Spleen (tissue), 11 donors: ENCODE measurements at regions not wholly inside any gene's neighbourhood (a gene's known extent, or its start where the extent isn't known, plus 50 kb on each side); places are given as distances from the start of the nearest gene placed in this dataset.

ENCODE experiments used
- DNase-seq: peaks from one replicate; pipeline ENCODE4 v3.0.0-alpha.2; 2020
- H3K27ac ChIP-seq, 8 donors: fragments of 200-600 bp; sonication (generic) in 7 of 8; 1 replicate in 4 of 8; 2 replicates in 4 of 8; pipeline versions ENCODE4 v1.5.0 to v1.8.0; 2016 to 2021; ENCODE audit warnings: inconsistent platforms in 4 of 8, mild to moderate bottlenecking in 4 of 8, moderate library complexity in 1 of 8
- H3K27me3 ChIP-seq, 7 donors: fragments of 200-600 bp; sonication (generic) in 6 of 7; replicated peaks in 1 of 7; 1 replicate in 4 of 7; 2 replicates in 3 of 7; pipeline versions ENCODE4 v1.5.0 to v1.8.0; 2016 to 2021; ENCODE audit warnings: inconsistent platforms in 3 of 7, mild to moderate bottlenecking in 1 of 7
- H3K36me3 ChIP-seq, 6 donors: fragments of 200-600 bp; sonication (generic) in 5 of 6; 1 replicate in 4 of 6; 2 replicates in 2 of 6; pipeline versions ENCODE4 v1.5.0 to v1.8.0; 2016 to 2021; ENCODE audit warnings: inconsistent platforms in 2 of 6
- H3K4me1 ChIP-seq, 6 donors: fragments of 200-600 bp; sonication (generic) in 5 of 6; 1 replicate in 3 of 6; 2 replicates in 3 of 6; pipeline versions ENCODE4 v1.5.0 to v1.8.0; 2016 to 2021; ENCODE audit warnings: inconsistent platforms in 3 of 6
- H3K4me3 ChIP-seq, 8 donors: fragments of 200-600 bp; sonication (generic) in 7 of 8; 1 replicate in 4 of 8; 2 replicates in 4 of 8; pipeline versions ENCODE4 v1.5.0 to v1.8.0; 2016 to 2021; ENCODE audit warnings: inconsistent platforms in 4 of 8, mild to moderate bottlenecking in 4 of 8, moderate library complexity in 2 of 8
- H3K9me3 ChIP-seq, 8 donors: fragments of 200-600 bp; sonication (generic) in 7 of 8; 1 replicate in 4 of 8; 2 replicates in 4 of 8; pipeline versions ENCODE4 v1.5.0 to v1.8.0; 2016 to 2021; ENCODE audit warnings: inconsistent platforms in 4 of 8
- POLR2A ChIP-seq, 3 donors: fragments of 450-650 bp; IDR thresholded peaks; one replicate each; pipeline ENCODE4 v1.5.1; 2017; ENCODE audit warnings: antibody characterized with exemption in 3 of 3, mild to moderate bottlenecking in 1 of 3
- POLR2AphosphoS5 ChIP-seq, 3 donors: sonication (generic); formaldehyde crosslinking; IDR thresholded peaks; one replicate each; pipeline ENCODE4 v1.5.1; 2017; ENCODE audit warnings: antibody characterized with exemption in 3 of 3
- WGBS, 5 donors: extraction: QIAGEN DNeasy Blood & Tissue Kit in 3 of 5; methylation state at CpG; one replicate each; pipeline versions ENCODE4 v1.1.5 to v1.1.7; 2013 to 2018; 5-methylcytosine and 5-hydroxymethylcytosine counted together
- intact Hi-C: fragments of 100-400 bp; cut with DNase I; formaldehyde crosslinking; loops from one replicate; pipeline ENCODE4 v1.15.0; 2023; ENCODE audit warnings: low total_unique reads
- TF ChIP-seq, protein P1 (sequence below), 11 experiments: fragments of 200-600 bp in 7 of 11; fragments of 450-650 bp in 4 of 11; sonication (generic) in 4 of 11; IDR thresholded peaks in 8 of 11; conservative IDR thresholded peaks in 3 of 11; 1 replicate in 7 of 11; 2 replicates in 4 of 11; pipeline versions ENCODE4 v1.4.0 to v1.8.0; 2016 to 2021; ENCODE audit warnings: antibody characterized with exemption in 11 of 11, inconsistent platforms in 4 of 11, mild to moderate bottlenecking in 1 of 11
- donor health status: healthy with polysubstance abuse.
- donor health status: DM: no; HTN: no; CAD: no; lungs with moderate emphysema.
- donor health status: DM: no; HTN: no; CAD: no.
- donor health status: Bipolar disorder and iron deficiency.
- donor health status: healthy.
- donor health status: DM: no; HTN: no; CAD: no.
- donor health status: DM: yes; HTN: yes; CAD: no.

DNA sequence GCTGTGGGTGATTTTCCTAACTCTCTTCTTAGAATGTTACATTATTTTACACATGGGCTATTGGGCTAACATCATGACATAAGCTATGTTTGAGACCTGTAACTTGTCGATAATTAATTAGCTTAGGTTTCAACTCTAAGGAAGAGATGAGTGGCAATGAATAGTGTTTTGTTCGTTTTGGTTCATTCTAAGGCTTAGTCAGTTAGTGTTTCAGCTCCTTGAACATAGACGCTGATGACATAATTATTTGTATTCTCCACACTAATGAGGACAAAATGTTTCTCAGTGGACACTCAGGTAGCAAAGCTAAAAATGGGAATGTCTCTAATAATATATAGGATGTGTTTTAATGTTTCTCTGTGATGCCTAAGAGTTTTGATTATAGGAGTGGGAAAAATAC lies 401.9 kb downstream of the GATA3 start:
- peaks cover 0 to 14% (median 8%) of the 10 kb centered on the region in 8 donors for H3K9me3 ChIP-seq
- H3K27me3 ChIP-seq: no peaks in the 10 kb centered on the region
- no peaks in the 10 kb centered on the region for H3K36me3 ChIP-seq
- 60 to 79% (median 65%) methylated on average over 3 of the region's 3 CpGs for WGBS, 5 donors
- H3K4me1 ChIP-seq: no peaks in the 10 kb centered on the region
- H3K4me3 ChIP-seq: no peak overlapping the region
- H3K27ac ChIP-seq: no peak overlapping the region
- intact Hi-C loops: no loop called here
- DNase-seq: no peak
- TF ChIP-seq POLR2A (IDR thresholded peaks at IDR 0.05): no peak
- TF ChIP-seq, protein P1, sequence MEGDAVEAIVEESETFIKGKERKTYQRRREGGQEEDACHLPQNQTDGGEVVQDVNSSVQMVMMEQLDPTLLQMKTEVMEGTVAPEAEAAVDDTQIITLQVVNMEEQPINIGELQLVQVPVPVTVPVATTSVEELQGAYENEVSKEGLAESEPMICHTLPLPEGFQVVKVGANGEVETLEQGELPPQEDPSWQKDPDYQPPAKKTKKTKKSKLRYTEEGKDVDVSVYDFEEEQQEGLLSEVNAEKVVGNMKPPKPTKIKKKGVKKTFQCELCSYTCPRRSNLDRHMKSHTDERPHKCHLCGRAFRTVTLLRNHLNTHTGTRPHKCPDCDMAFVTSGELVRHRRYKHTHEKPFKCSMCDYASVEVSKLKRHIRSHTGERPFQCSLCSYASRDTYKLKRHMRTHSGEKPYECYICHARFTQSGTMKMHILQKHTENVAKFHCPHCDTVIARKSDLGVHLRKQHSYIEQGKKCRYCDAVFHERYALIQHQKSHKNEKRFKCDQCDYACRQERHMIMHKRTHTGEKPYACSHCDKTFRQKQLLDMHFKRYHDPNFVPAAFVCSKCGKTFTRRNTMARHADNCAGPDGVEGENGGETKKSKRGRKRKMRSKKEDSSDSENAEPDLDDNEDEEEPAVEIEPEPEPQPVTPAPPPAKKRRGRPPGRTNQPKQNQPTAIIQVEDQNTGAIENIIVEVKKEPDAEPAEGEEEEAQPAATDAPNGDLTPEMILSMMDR (IDR thresholded peaks at IDR 0.05 in 8 of 11, conservative IDR thresholded peaks at IDR 0.05 in 3 of 11): no peak
- no peak for TF ChIP-seq POLR2AphosphoS5 (IDR thresholded peaks at IDR 0.05)

DNA sequence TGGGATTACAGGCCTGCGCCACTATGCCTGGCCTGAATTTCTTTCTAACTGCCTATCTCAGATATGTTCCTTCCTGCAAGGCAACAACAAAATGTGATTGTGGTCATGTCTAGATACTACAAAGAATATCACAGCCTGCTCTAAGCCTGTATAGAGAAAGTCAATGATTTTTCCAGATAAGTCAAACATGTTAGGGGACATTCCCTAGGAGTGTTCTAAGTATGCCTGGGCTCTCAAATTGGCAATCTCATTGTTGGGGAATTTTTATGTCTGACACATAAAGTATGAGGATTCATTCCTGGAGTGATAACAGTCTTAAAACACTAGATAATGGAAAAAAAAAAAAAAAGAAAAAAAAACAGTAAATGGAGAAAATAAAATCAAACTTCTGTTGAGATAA lies 406.1 kb downstream of the GATA3 start:
- WGBS, 5 donors: 83 to 97% (median 96%) methylated on average over 1 of the region's 1 CpG
- TF ChIP-seq, protein P1 (IDR thresholded peaks at IDR 0.05 in 8 of 11, conservative IDR thresholded peaks at IDR 0.05 in 3 of 11): no peak
- TF ChIP-seq POLR2AphosphoS5 (IDR thresholded peaks at IDR 0.05): no peak
- no peak for TF ChIP-seq POLR2A (IDR thresholded peaks at IDR 0.05)
- H3K4me3 ChIP-seq: no peak overlapping the region
- H3K27ac ChIP-seq: no peak overlapping the region
- intact Hi-C loops: no loop called here
- no peaks in the 10 kb centered on the region for H3K36me3 ChIP-seq
- DNase-seq: no peak
- H3K4me1 ChIP-seq: no peaks in the 10 kb centered on the region
- H3K27me3 ChIP-seq: no peaks in the 10 kb centered on the region
- peaks cover 0 to 14% (median 8%) of the 10 kb centered on the region in 8 donors for H3K9me3 ChIP-seq

DNA sequence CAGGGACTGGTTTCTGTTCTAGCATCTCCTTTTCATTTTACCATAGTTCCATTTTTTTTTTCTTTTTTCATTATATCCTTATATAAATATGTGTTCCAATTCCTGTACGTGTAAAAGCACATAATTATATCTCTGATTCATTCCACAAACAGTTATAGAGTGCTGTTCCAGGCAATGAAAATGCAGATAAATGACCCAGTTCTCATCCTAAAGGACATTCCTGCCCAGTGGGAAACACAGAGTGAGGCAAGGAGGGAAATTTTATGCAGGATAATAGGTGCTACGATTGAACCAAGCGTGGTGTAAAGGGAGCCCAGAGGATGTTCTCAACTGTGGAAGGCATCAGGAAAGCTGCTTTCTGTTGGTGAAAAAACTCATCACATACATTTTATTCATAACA lies 408.1 kb downstream of the GATA3 start:
- WGBS, 5 donors: 80 to 97% (median 86%) methylated on average over 3 of the region's 3 CpGs
- Histone ChIP-seq H3K4me3 (no peak overlapping the region), H3K4me1 (no peaks in the 10 kb centered on the region), H3K27me3 (no peaks in the 10 kb centered on the region), H3K27ac (no peak overlapping the region), H3K9me3 (peaks cover 0 to 9% (median 5%) of the 10 kb centered on the region in 8 donors), H3K36me3 (no peaks in the 10 kb centered on the region)
- intact Hi-C loops: no loop called here
- TF ChIP-seq POLR2A (IDR thresholded peaks at IDR 0.05) (no peak), POLR2AphosphoS5 (IDR thresholded peaks at IDR 0.05) (no peak)
- TF ChIP-seq, protein P1 (IDR thresholded peaks at IDR 0.05 in 8 of 11, conservative IDR thresholded peaks at IDR 0.05 in 3 of 11): no peak
- DNase-seq: no peak

DNA sequence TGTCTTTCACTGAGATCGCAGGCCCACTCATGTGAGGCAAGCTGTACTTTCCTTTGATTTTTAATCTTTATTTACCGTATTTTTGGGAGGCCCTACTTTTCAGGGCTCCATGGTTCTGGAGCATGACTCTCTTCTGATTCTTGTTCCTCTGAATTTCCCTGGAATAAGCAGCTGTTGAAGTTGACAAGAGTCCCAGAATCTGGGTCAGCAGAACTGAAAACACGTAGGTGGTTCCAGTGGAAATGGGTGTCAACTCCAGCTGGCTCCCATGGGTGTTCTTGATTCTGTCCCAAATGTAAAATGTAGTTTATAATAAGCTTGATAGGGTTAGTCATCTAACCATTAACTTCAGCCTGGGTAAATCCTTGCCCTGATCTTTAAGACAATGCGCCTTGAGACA lies 409.4 kb downstream of the GATA3 start:
- WGBS, 5 donors: 84 to 92% (median 85%) methylated on average over 4 of the region's 4 CpGs
- no peak for TF ChIP-seq POLR2AphosphoS5 (IDR thresholded peaks at IDR 0.05)
- TF ChIP-seq POLR2A (IDR thresholded peaks at IDR 0.05): no peak
- TF ChIP-seq, protein P1 (IDR thresholded peaks at IDR 0.05 in 8 of 11, conservative IDR thresholded peaks at IDR 0.05 in 3 of 11): no peak
- Histone ChIP-seq H3K36me3 (no peaks in the 10 kb centered on the region), H3K9me3 (no peaks in the 10 kb centered on the region), H3K27me3 (no peaks in the 10 kb centered on the region), H3K4me3 (no peak overlapping the region), H3K4me1 (no peaks in the 10 kb centered on the region), H3K27ac (no peak overlapping the region)
- DNase-seq: no peak
- intact Hi-C loops: no loop called here
